ENCODE measurements at regions not wholly inside any gene's neighbourhood (a gene's known extent, or its start where the extent isn't known, plus 50 kb on each side); places are given as distances from the start of the nearest gene placed in this dataset.

DNA sequence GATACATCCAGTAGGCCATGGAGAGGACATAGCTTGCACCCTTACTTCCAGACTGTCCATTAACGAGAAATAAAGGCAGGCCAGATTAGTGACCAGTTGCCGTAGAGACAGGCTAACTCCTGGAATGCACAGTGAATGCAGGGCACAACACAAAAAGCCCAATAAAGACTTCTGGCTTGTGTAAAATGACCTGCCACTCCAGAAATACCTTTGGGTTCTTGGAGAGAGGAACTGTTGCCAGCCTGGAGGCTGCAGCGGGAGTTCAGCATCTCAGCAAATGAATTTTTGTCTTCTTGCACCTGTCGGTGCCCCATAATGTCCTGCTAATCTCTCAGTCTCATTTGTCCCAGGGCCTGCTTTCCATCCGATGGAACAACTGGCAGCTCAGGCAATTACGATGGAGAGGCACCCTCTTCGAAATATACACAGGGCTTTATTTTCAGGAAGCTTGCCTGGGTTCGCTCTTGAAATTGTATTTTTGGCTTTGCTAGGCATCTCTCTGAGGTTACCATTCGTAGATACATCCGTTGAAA, 538.8 kb upstream of the ZNF462 start:
- TF ChIP-seq, protein P1, sequence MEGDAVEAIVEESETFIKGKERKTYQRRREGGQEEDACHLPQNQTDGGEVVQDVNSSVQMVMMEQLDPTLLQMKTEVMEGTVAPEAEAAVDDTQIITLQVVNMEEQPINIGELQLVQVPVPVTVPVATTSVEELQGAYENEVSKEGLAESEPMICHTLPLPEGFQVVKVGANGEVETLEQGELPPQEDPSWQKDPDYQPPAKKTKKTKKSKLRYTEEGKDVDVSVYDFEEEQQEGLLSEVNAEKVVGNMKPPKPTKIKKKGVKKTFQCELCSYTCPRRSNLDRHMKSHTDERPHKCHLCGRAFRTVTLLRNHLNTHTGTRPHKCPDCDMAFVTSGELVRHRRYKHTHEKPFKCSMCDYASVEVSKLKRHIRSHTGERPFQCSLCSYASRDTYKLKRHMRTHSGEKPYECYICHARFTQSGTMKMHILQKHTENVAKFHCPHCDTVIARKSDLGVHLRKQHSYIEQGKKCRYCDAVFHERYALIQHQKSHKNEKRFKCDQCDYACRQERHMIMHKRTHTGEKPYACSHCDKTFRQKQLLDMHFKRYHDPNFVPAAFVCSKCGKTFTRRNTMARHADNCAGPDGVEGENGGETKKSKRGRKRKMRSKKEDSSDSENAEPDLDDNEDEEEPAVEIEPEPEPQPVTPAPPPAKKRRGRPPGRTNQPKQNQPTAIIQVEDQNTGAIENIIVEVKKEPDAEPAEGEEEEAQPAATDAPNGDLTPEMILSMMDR (IDR thresholded peaks at IDR 0.05; ENCODE audit: partially characterized antibody, unreplicated experiment) = no peak
- H3K4me3 Mint-ChIP-seq (ENCODE audit: unreplicated experiment) = no peak overlapping the region
- peaks cover 1% of the 10 kb centered on the region for H3K27me3 Mint-ChIP-seq (ENCODE audit: unreplicated experiment)
- DNase-seq = no peak
- H3K4me1 Mint-ChIP-seq (ENCODE audit: low read depth, unreplicated experiment) = peaks cover 9% of the 10 kb centered on the region
- peaks cover 4% of the 10 kb centered on the region for H3K9me3 Mint-ChIP-seq (ENCODE audit: unreplicated experiment)
- H3K27ac Mint-ChIP-seq (ENCODE audit: unreplicated experiment) = no peak overlapping the region
- H3K36me3 Mint-ChIP-seq (ENCODE audit: unreplicated experiment) = no peaks in the 10 kb centered on the region

DNA sequence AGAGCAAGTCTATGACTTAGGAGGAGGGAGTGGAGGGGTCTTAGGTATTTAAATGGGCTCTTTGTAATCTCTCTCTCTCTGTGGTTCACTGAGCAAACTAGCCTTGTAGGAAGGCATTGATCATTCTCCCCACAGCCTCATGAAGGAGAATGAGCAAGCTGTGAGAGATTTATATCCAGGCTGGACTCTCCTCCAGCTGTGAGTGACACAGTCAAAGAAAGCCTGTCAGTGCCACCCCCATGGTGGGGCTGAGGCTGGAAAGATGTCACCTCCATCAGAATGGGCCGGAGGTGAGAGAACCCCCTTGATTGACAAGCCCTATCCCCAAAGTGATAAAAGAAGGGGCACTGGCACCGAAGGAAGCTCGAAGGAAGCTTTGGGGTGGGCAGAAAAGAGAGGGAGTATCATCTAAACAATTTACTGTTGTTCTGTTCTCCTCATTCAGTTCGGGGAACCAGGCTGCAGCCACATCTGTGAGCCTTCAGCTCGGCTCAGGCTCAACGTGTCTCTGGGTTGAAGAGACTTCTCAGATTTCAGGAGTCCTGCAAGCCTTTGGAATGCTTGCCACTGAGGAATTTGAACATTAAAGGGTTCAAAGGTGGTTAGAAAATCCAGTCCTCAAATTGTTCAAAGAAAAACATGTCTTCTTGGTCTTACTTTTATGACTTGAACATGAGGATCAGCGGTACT, 538.2 kb upstream of the ZNF462 start:
- Mint-ChIP-seq H3K27ac (ENCODE audit: unreplicated experiment) (no peak overlapping the region), H3K9me3 (ENCODE audit: unreplicated experiment) (peaks cover 4% of the 10 kb centered on the region), H3K4me3 (ENCODE audit: unreplicated experiment) (no peak overlapping the region), H3K4me1 (ENCODE audit: low read depth, unreplicated experiment) (peaks cover 9% of the 10 kb centered on the region), H3K27me3 (ENCODE audit: unreplicated experiment) (peaks cover 1% of the 10 kb centered on the region), H3K36me3 (ENCODE audit: unreplicated experiment) (no peaks in the 10 kb centered on the region)
- TF ChIP-seq, protein P1 (IDR thresholded peaks at IDR 0.05; ENCODE audit: partially characterized antibody, unreplicated experiment) = no peak
- no peak for DNase-seq

DNA sequence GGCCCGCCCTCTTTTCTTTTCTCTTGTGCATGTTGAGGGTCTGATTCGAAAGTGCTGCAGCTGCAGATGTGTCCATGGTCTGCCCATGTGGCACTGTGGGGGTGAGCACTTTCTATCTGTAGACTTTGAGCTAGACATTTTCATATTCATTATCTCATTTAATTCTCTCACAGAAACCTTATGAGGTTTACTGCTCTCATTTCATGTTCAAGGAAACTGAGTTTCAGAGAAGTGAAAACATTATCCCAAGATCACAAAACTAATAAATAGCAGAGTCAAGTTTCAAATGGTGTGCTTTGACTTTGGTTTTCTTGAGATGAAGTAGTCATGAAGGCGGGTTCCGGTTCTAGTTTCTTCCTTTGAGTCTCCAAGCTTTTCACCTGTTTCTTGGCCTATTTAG, 536.5 kb upstream of the ZNF462 start:
- H3K4me3 Mint-ChIP-seq (ENCODE audit: unreplicated experiment) = no peak overlapping the region
- no peaks in the 10 kb centered on the region for H3K36me3 Mint-ChIP-seq (ENCODE audit: unreplicated experiment)
- peaks cover 1% of the 10 kb centered on the region for H3K27me3 Mint-ChIP-seq (ENCODE audit: unreplicated experiment)
- H3K27ac Mint-ChIP-seq (ENCODE audit: unreplicated experiment) = no peak overlapping the region
- peaks cover 2% of the 10 kb centered on the region for H3K9me3 Mint-ChIP-seq (ENCODE audit: unreplicated experiment)
- TF ChIP-seq, protein P1 (IDR thresholded peaks at IDR 0.05; ENCODE audit: partially characterized antibody, unreplicated experiment) = no peak
- peaks cover 6% of the 10 kb centered on the region for H3K4me1 Mint-ChIP-seq (ENCODE audit: low read depth, unreplicated experiment)
- no peak for DNase-seq

- Mint-ChIP-seq H3K27ac (ENCODE audit: unreplicated experiment) (no peak overlapping the region), H3K9me3 (ENCODE audit: unreplicated experiment) (no peaks in the 10 kb centered on the region), H3K27me3 (ENCODE audit: unreplicated experiment) (no peaks in the 10 kb centered on the region), H3K4me1 (ENCODE audit: low read depth, unreplicated experiment) (peaks cover 8% of the 10 kb centered on the region), H3K36me3 (ENCODE audit: unreplicated experiment) (peaks cover 4% of the 10 kb centered on the region), H3K4me3 (ENCODE audit: unreplicated experiment) (no peak overlapping the region)
- DNase-seq = no peak
- TF ChIP-seq, protein P1 (IDR thresholded peaks at IDR 0.05; ENCODE audit: partially characterized antibody, unreplicated experiment) = no peak
These were observed 529.5 kb upstream of the ZNF462 start for GRCh38 chr9:106333481-106333880.

DNA sequence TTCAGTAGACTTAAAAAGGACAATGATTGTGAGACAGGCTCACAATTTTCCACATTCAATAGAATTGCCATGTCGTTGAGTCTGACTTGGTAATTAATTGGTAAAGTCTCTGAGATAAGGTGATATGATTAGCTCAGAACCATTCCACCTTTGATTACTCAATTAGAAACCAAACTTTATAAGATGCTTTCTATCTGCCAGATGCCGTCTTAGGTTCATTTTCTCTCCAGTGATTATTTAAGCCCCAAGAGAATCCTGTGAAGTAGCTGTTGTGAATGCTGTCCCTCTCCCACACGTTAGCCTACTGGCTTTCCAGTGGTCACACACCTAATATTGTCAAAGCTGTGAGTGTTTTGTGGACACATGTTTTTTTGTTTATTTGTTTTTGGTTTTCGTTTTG, 528.9 kb upstream of the ZNF462 start:
- H3K9me3 Mint-ChIP-seq (ENCODE audit: unreplicated experiment) = no peaks in the 10 kb centered on the region
- TF ChIP-seq, protein P1 (IDR thresholded peaks at IDR 0.05; ENCODE audit: partially characterized antibody, unreplicated experiment) = no peak
- H3K27me3 Mint-ChIP-seq (ENCODE audit: unreplicated experiment) = no peaks in the 10 kb centered on the region
- no peak overlapping the region for H3K4me3 Mint-ChIP-seq (ENCODE audit: unreplicated experiment)
- no peak for DNase-seq
- H3K36me3 Mint-ChIP-seq (ENCODE audit: unreplicated experiment) = peaks cover 4% of the 10 kb centered on the region
- H3K4me1 Mint-ChIP-seq (ENCODE audit: low read depth, unreplicated experiment) = peaks cover 8% of the 10 kb centered on the region
- no peak overlapping the region for H3K27ac Mint-ChIP-seq (ENCODE audit: unreplicated experiment)

All from glutamatergic neuron (in vitro differentiated cells).